Activated CD4-positive, CD25-positive, alpha-beta regulatory T cell (primary cell): ENCODE measurements at regions not wholly inside any gene's neighbourhood (a gene's known extent, or its start where the extent isn't known, plus 50 kb on each side); places are given as distances from the start of the nearest gene placed in this dataset.
"Not testable (repeated sequence)": the region's sequence is repeated elsewhere in the genome, so short reads cannot be mapped to it uniquely, and the experiment has no call there.

Experiments used
- DNase-seq, 4 experiments: peaks; one replicate each; lab custom pipeline; 2025; lab: John Stamatoyannopoulos, UW

GRCh38 chr14:22386924-22387775, 201.9 kb downstream of the DAD1 start:
- DNase-seq, result no peak

- DNase-seq, result no peak
Observed at GRCh38 chr14:22384974-22385526, 204.0 kb downstream of the DAD1 start.

- no peak for DNase-seq
Observed at GRCh38 chr14:22384167-22384549, 204.9 kb downstream of the DAD1 start.

GRCh38 chr14:22383515-22384166, 205.4 kb downstream of the DAD1 start:
- no peak for DNase-seq

- no peak for DNase-seq
Observed at GRCh38 chr14:22382955-22383354, 206.1 kb downstream of the DAD1 start.

GRCh38 chr14:22382395-22382794, 206.6 kb downstream of the DAD1 start:
- no peak for DNase-seq

- DNase-seq, result no peak
Observed at GRCh38 chr14:22381766-22382165, 207.3 kb downstream of the DAD1 start.

GRCh38 chr14:22381408-22381760, 207.6 kb downstream of the DAD1 start:
- no peak for DNase-seq

- DNase-seq, result no peak
Observed at GRCh38 chr14:22380571-22381407, 208.2 kb downstream of the DAD1 start.

- no peak for DNase-seq
Observed at GRCh38 chr14:22379727-22380126, 209.3 kb downstream of the DAD1 start.

- DNase-seq, result no peak
Observed at GRCh38 chr14:22378181-22378580, 210.8 kb downstream of the DAD1 start.

GRCh38 chr14:22375321-22375930, 213.6 kb downstream of the DAD1 start:
- DNase-seq, result no peak

- no peak for DNase-seq
Observed at GRCh38 chr14:22370084-22370847, 218.8 kb downstream of the DAD1 start.

- DNase-seq, result no peak
Observed at GRCh38 chr14:22358726-22359125, 230.3 kb downstream of the DAD1 start.

- DNase-seq, result not testable (repeated sequence)
Observed at GRCh38 chr14:22349281-22349680, 239.7 kb downstream of the DAD1 start.

GRCh38 chr14:22344673-22345072, 244.4 kb downstream of the DAD1 start:
- DNase-seq, result no peak

GRCh38 chr14:22344209-22344608, 244.8 kb downstream of the DAD1 start:
- DNase-seq, result not testable (repeated sequence)

- DNase-seq, result no peak
Observed at GRCh38 chr14:22341049-22341448, 248.0 kb downstream of the DAD1 start.

- DNase-seq, result no peak
Observed at GRCh38 chr14:22338917-22339715, 249.9 kb downstream of the DAD1 start.

GRCh38 chr14:22338381-22338780, 250.6 kb downstream of the DAD1 start:
- no peak for DNase-seq
